Thyroid gland (tissue), 4 donors: ENCODE measurements at regions not wholly inside any gene's neighbourhood (a gene's known extent, or its start where the extent isn't known, plus 50 kb on each side); places are given as distances from the start of the nearest gene placed in this dataset.
A peak's percentile ranks its signal among the peaks of the same experiment; 100 is the strongest.

Source experiments
- DNase-seq, 2 donors: peaks; one replicate each; pipeline ENCODE4 v3.0.0-alpha.2; 2019
- H3K27ac ChIP-seq, 3 donors: fragments of 200-600 bp; sonication (generic); 1 replicate in 2 of 3; 2 replicates in 1 of 3; pipeline ENCODE4 v1.5.1; 2016 to 2019; ENCODE audit warnings: mild to moderate bottlenecking in 1 of 3, moderate library complexity in 1 of 3
- H3K27me3 ChIP-seq: fragments of 200-600 bp; sonication (generic); one replicate; pipeline ENCODE4 v1.5.1; 2019
- H3K36me3 ChIP-seq, 2 donors: fragments of 200-600 bp; sonication (generic); one replicate each; pipeline ENCODE4 v1.5.1; 2016 to 2019
- H3K4me1 ChIP-seq, 2 donors: fragments of 200-600 bp; sonication (generic); one replicate each; pipeline ENCODE4 v1.5.1; 2017 to 2019
- H3K4me3 ChIP-seq, 3 donors: fragments of 200-600 bp; sonication (generic); replicated peaks in 1 of 3; 1 replicate in 2 of 3; 2 replicates in 1 of 3; pipeline ENCODE4 v1.5.1; 2016; ENCODE audit warnings: mild to moderate bottlenecking in 1 of 3
- H3K9me3 ChIP-seq: fragments of 200-600 bp; sonication (generic); one replicate; pipeline ENCODE4 v1.5.1; 2017
- POLR2A ChIP-seq, 2 donors: fragments of 450-650 bp; IDR thresholded peaks; one replicate each; pipeline ENCODE4 v1.6.1; 2017; ENCODE audit warnings: antibody characterized with exemption in 2 of 2, mild to moderate bottlenecking in 2 of 2, moderate library complexity in 1 of 2
- WGBS, 2 donors: methylation state at CpG; one replicate each; pipeline ENCODE4 v1.1.5; 2017; 5-methylcytosine and 5-hydroxymethylcytosine counted together
- intact Hi-C: fragments of 100-400 bp; cut with DNase I; formaldehyde crosslinking; loops from one replicate; pipeline ENCODE4 v1.15.1; 2023
- TF ChIP-seq, protein P1 (sequence below), 6 experiments: fragments of 200-600 bp in 3 of 6; fragments of 450-650 bp in 3 of 6; sonication (generic) in 3 of 6; IDR thresholded peaks; one replicate each; pipeline ENCODE4 v1.5.1; 2016 to 2019; ENCODE audit warnings: antibody characterized with exemption in 6 of 6, mild to moderate bottlenecking in 2 of 6, inconsistent platforms in 1 of 6, moderate library complexity in 1 of 6

DNA sequence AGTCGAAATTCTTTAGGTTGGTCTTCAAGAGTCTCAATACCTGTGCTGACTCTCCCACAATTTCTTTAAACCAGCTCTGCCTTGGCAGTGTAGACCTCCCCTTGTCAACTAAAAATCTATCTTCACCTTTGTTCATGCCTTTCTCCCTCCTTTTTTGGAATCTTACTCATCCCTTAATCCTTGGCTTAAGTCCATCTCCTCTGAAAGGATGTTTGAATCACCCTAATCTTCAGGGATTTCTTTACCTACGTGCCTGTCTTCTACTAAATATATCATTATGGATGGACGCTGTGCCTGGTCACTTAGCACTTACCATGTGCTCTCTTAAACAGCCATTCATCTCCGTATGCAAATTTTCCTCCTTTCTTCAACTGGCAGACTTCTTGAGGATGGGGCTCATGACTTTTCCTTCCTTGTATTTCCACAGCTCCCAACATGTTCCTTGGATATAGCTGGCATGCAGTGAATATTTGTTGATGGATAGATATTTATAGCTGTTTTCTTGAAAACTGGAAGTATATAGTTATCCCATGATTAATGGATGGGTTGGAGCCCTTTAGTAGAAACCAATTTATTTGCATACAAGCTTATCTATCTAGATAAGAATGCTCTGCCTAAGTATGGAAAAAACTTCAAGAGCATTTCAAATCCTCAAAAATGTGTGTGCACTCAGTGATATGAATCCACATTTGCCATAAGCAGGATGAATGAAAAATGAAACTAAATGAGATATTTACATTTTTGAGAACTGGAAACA lies 166.6 kb downstream of the SPRY1 start:
- no peak for DNase-seq
- 83 to 86% methylated on average over 4 of the region's 4 CpGs for whole genome bisulfite sequencing, 2 donors
- intact Hi-C loops = no loop called here
- no peak overlapping the region for H3K27ac ChIP-seq
- H3K27me3 ChIP-seq = no peaks in the 10 kb centered on the region
- no peak overlapping the region for H3K4me3 ChIP-seq
- no peak for TF ChIP-seq POLR2A (IDR thresholded peaks at IDR 0.05)
- TF ChIP-seq, protein P1, sequence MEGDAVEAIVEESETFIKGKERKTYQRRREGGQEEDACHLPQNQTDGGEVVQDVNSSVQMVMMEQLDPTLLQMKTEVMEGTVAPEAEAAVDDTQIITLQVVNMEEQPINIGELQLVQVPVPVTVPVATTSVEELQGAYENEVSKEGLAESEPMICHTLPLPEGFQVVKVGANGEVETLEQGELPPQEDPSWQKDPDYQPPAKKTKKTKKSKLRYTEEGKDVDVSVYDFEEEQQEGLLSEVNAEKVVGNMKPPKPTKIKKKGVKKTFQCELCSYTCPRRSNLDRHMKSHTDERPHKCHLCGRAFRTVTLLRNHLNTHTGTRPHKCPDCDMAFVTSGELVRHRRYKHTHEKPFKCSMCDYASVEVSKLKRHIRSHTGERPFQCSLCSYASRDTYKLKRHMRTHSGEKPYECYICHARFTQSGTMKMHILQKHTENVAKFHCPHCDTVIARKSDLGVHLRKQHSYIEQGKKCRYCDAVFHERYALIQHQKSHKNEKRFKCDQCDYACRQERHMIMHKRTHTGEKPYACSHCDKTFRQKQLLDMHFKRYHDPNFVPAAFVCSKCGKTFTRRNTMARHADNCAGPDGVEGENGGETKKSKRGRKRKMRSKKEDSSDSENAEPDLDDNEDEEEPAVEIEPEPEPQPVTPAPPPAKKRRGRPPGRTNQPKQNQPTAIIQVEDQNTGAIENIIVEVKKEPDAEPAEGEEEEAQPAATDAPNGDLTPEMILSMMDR (IDR thresholded peaks at IDR 0.05) = no peak
- peaks cover 6 to 7% of the 10 kb centered on the region in 2 donors for H3K4me1 ChIP-seq
- no peaks in the 10 kb centered on the region for H3K9me3 ChIP-seq
- H3K36me3 ChIP-seq = no peaks in the 10 kb centered on the region

DNA sequence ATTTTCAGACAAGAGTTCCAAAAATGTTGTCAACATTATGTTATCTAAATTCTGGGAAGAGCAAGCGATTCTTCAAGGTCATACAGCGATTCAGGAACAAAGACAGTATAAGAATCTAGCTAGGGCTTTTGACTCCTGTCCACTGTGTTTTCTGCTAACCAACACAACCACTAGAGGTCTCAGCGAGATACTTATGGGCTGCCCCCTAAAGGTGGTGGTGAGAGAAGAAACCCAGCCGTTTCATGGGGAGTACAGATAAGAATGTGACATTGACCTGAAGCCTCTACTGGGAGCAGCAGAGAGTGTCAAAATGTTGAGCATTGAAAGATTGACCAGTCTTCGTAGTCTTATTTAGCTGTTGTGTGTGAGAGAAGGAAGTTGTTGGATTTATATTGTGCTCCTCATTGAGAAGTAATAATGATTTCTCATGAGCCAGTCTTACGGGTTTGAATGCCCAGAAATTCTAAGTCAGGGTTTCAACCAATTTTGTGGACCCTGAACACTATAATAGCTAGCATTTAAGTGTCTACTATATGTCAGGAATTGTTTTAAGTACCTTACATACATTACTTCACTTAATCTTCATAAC lies 168.3 kb downstream of the SPRY1 start:
- Histone ChIP-seq H3K9me3 (no peaks in the 10 kb centered on the region), H3K4me1 (peaks cover 4% of the 10 kb centered on the region in 2 donors), H3K4me3 (no peak overlapping the region), H3K27me3 (no peaks in the 10 kb centered on the region), H3K36me3 (no peaks in the 10 kb centered on the region), H3K27ac (no peak overlapping the region)
- peak; percentile 41 to 44 for DNase-seq
- no peak for TF ChIP-seq POLR2A (IDR thresholded peaks at IDR 0.05)
- TF ChIP-seq, protein P1 (IDR thresholded peaks at IDR 0.05) = peak in 5 of 6 experiments; percentile 58 to 89 (median 72)
- WGBS, 2 donors = 41 to 48% methylated on average over 6 of the region's 6 CpGs
- intact Hi-C loops = no loop called here

DNA sequence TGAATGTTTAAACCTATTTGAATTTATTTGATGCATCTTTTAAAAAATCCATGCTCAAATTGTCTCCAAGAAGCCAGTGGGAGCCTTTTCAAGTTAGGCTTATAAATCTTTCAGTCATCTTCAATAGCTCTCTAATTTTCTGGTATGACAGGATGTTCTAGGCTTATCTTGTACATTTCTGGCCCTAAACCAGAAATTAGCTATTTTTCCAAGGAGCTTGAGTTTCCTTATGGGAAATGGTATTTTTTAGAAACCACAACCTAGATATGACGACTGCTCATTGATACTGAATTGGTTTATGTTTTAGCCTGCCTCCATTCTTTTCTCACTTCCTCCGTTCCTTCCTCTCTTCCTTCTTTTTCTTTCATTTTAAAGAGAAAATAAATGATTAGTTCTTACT lies 172.3 kb downstream of the SPRY1 start:
- Histone ChIP-seq H3K4me1 (no peaks in the 10 kb centered on the region), H3K9me3 (no peaks in the 10 kb centered on the region), H3K4me3 (no peak overlapping the region), H3K27ac (no peak overlapping the region), H3K36me3 (no peaks in the 10 kb centered on the region), H3K27me3 (no peaks in the 10 kb centered on the region)
- intact Hi-C loops = no loop called here
- no peak for TF ChIP-seq POLR2A (IDR thresholded peaks at IDR 0.05)
- TF ChIP-seq, protein P1 (IDR thresholded peaks at IDR 0.05) = no peak
- 84 to 88% methylated on average over 2 of the region's 2 CpGs for WGBS, 2 donors
- DNase-seq = no peak

DNA sequence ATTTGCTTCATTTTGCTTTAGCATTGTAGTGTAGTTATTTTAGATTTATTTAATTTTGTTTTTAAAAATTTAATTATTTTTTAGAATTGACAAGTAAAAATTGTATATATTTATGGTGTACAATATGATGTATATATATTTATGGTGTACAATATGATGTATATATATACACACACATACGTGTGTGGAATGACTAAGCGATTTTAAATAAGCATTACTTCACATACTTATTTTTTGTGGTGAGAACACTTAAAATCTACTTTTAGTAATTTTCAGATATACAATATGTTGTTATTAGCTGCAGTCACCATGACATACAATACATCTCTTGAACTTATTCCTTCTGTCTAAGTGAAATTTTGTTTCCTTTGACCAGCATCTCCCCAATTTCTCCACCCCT lies 172.9 kb downstream of the SPRY1 start:
- intact Hi-C loops = no loop called here
- no peaks in the 10 kb centered on the region for H3K9me3 ChIP-seq
- WGBS, 2 donors = 95 to 97% methylated on average over 2 of the region's 2 CpGs

More for the DNA sequence above, 172.9 kb downstream of the SPRY1 start:
- TF ChIP-seq, protein P1 (IDR thresholded peaks at IDR 0.05) = no peak
- TF ChIP-seq POLR2A (IDR thresholded peaks at IDR 0.05) = no peak
- no peak for DNase-seq
- no peak overlapping the region for H3K27ac ChIP-seq
- no peaks in the 10 kb centered on the region for H3K36me3 ChIP-seq
- H3K4me1 ChIP-seq = no peaks in the 10 kb centered on the region
- no peak overlapping the region for H3K4me3 ChIP-seq
- no peaks in the 10 kb centered on the region for H3K27me3 ChIP-seq
